WI38 (cell line): ENCODE measurements at regions not wholly inside any gene's neighbourhood (a gene's known extent, or its start where the extent isn't known, plus 50 kb on each side); places are given as distances from the start of the nearest gene placed in this dataset.
"Not testable (repeated sequence)": the region's sequence is repeated elsewhere in the genome, so short reads cannot be mapped to it uniquely, and the experiment has no call there.

Source experiments
- H3K4me3 ChIP-seq: 2 replicates; pipeline ENCODE4 v1.5.1; 2011; ENCODE audit warnings: low read depth, mild to moderate bottlenecking, control low read depth, low read length
- TF ChIP-seq, protein P1 (sequence below): IDR thresholded peaks from 2 replicates; pipeline ENCODE4 v1.5.1; 2012; ENCODE audit warnings: low read depth, mild to moderate bottlenecking, control low read depth, low read length

DNA sequence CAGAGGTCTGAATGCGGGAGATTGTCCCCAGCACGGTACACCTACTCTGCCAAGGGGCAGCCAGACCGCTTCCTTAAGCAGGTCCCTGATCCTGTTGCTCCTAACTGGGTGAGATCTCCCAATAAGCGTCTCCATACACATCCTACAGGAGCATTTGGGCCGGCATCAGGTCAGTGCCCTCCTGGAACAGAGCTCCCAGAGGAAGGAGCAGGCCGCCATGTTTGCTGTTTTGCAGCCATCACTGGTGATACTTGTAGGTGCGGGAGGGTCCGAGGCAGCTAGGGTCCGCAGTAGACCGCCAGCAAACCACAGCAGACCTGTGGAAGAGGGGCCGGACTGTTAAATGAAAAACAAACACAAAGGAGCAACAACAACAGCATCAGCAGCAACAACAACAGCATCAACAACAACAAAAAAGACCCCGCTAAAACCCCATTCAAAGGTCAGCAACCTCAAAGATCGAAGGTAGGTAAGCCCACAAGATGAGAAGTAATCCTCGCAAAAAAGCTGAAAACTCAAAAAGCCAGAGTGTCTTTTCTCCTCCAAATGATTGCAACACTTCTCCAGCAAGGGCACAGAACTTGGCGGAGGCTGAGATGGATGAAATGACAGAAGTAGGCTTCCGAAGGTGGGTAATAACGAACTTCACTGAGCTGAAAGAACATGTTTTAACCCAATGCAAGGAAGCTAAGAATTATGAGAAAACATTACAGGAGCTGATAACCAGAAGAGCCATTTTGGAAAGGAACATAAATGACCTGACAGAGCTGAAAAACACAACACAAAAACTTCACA, 79.0 kb upstream of the CDH7 start:
- H3K4me3 ChIP-seq = no peak overlapping the region
- TF ChIP-seq, protein P1, sequence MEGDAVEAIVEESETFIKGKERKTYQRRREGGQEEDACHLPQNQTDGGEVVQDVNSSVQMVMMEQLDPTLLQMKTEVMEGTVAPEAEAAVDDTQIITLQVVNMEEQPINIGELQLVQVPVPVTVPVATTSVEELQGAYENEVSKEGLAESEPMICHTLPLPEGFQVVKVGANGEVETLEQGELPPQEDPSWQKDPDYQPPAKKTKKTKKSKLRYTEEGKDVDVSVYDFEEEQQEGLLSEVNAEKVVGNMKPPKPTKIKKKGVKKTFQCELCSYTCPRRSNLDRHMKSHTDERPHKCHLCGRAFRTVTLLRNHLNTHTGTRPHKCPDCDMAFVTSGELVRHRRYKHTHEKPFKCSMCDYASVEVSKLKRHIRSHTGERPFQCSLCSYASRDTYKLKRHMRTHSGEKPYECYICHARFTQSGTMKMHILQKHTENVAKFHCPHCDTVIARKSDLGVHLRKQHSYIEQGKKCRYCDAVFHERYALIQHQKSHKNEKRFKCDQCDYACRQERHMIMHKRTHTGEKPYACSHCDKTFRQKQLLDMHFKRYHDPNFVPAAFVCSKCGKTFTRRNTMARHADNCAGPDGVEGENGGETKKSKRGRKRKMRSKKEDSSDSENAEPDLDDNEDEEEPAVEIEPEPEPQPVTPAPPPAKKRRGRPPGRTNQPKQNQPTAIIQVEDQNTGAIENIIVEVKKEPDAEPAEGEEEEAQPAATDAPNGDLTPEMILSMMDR = no peak

DNA sequence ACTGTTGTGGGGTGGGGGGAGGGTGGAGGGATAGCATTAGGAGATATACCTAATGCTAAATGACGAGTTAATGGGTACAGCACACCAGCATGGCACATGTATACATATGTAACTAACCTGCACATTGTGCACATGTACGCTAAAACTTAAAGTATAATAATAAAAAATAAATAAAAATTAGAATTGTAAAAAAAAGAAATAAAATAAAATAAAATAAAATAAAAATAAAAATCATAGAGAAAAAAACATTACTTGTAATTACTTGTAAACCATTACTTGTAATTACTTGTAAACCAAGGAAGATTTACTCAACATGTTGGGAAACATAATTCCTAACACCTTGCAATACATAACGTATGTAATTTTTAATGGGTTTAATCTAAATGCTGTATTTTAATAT, 80.7 kb upstream of the CDH7 start:
- not testable (repeated sequence) for H3K4me3 ChIP-seq

DNA sequence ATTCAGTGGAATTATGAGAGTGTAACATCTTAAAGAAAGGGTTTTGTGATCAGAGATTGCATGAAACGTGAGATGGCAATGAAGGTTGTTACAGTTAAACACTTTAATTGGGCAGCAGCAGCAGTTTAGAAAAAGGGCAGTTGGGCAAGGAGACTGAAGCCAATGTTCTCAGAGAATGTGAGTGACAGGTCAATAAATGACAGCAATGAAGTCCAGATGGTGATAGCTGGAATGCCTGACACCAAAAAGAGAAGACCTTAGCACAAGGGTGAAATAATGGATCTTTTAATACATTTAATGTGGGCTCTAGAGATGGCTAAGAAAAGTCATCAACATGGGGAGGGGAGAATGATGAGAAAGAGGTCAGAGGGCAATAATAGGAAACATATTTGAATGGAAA, 89.4 kb upstream of the CDH7 start:
- TF ChIP-seq, protein P1 = no peak
- H3K4me3 ChIP-seq = no peak overlapping the region

DNA sequence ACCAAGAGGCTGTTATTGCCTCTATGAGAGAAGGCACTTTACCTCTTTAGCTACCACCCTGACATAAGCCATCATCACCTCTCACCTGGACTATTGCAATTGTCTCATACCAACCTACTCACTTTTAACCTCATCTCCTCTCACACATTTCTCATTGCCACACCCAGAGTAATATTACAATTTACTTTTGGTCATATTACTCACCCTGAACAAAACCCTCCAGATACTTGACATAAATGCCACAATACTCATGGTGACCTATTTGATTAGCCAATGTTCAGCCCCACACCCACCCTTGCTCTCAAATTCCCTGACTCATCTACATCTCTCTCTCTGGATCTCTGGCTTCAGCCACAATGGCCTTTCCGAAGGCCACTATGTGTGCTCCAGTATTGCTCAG, 90.9 kb upstream of the CDH7 start:
- TF ChIP-seq, protein P1 = no peak

DNA sequence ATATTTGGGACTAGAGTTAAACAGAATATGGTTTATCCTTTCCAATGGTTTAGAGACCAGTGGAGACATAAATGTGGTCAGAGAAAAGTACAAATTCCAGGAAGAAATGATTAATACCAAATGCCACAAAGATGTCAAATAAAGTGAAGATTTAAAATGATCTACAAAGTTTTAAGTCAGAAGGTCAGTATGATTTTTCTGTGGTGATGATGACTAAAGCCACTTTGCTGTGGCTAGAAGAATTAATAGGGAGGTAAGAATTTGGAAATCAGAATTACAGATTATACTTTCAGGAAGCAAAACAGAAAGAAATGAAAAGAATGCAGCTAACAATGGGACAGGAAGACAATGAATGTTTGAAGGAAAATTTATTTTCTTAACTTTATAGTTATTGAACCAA, 91.5 kb upstream of the CDH7 start:
- H3K4me3 ChIP-seq = no peak overlapping the region
- TF ChIP-seq, protein P1 = no peak

More for the DNA sequence above, 90.9 kb upstream of the CDH7 start:
- no peak overlapping the region for H3K4me3 ChIP-seq

DNA sequence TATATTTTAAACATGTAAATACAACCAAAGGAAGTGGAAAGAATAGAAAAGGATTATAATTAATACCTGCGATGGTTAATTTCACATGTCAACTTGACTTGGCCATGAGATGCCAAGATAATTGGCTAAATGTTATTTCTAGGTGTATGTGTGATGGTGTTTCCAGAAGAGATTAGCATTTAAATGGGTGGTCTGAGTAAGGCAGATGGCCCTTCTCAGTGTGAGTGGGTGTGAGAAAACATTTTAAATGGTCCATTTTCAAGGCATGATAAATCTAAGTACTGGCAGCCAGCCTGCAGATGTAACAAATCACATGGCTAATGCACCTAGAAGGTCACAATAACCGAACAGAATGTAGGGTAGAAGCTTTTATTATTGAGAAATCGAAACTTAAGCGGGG, 99.6 kb upstream of the CDH7 start:
- TF ChIP-seq, protein P1 = no peak
- no peak overlapping the region for H3K4me3 ChIP-seq

DNA sequence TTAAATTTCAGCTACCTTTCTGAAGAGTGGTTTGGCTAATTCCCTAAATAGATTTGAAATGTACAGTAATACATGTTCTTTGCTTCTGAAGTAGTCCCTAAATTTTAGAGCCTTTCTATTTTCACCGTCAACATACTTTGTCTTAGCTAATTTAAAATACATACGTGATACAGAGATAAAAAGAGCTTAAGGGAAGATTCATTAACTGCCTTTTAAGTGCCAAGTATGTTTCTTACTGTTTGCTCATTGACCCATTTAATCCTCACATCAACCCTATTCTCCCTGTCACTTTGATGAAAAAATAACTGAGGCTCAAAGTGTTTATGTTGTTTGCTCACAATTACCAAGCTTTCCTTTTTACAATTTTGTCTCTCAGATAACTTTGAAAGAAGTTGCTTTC, 118.6 kb upstream of the CDH7 start:
- TF ChIP-seq, protein P1 = no peak
- H3K4me3 ChIP-seq = no peak overlapping the region

DNA sequence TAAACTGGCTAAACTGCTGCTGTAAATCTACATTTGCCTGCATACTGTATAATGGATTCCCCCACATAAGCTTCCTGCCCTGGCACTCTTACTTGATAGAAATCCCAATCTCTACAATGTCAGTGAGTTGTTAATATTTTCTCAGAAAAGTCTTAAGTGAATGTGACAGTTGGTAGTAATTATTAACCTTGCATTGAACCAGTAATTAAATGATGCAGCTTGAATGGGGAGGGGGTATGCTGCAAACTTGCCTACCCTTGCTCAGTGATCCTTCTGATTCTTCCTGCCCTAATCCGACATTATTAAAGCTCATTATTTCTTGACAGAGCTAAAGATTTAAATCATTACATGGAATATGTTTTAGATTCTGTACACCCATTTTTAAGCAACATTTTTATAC, 119.0 kb upstream of the CDH7 start:
- TF ChIP-seq, protein P1 = no peak
- H3K4me3 ChIP-seq = no peak overlapping the region
